Kidney (tissue), 13 donors: ENCODE measurements at regions not wholly inside any gene's neighbourhood (a gene's known extent, or its start where the extent isn't known, plus 50 kb on each side); places are given as distances from the start of the nearest gene placed in this dataset.

ENCODE experiments used
- DNase-seq, 5 donors: peaks; one replicate each; pipeline ENCODE4 v3.0.0-alpha.2; 2013 to 2020
- FAIRE-seq: peaks from 2 replicates; lab custom pipeline; 2012; peaks lifted over from hg19 to GRCh38; lab: Jason Lieb, UNC
- H3K27ac ChIP-seq, 2 donors: one replicate each; pipeline ENCODE4 v1.7.0; 2013; ENCODE audit warnings: low read depth in 2 of 2, low read length in 2 of 2, inconsistent platforms in 1 of 2
- H3K27me3 ChIP-seq: one replicate; pipeline ENCODE4 v1.7.1; 2013; ENCODE audit warnings: low read length, inconsistent platforms; ENCODE audit not compliant: control insufficient read depth, insufficient read depth
- H3K36me3 ChIP-seq, 3 donors: one replicate each; pipeline versions ENCODE4 v1.7.0 to v1.7.1; 2013; ENCODE audit warnings: low read length in 3 of 3, control low read depth in 1 of 3, inconsistent platforms in 1 of 3; ENCODE audit not compliant: insufficient read depth in 3 of 3, control insufficient read depth in 2 of 3
- H3K4me1 ChIP-seq, 3 donors: one replicate each; pipeline versions ENCODE4 v1.7.0 to v1.7.1; 2013; ENCODE audit warnings: low read length in 3 of 3, inconsistent platforms in 1 of 3, low read depth in 1 of 3; ENCODE audit not compliant: control insufficient read depth in 2 of 3, insufficient read depth in 2 of 3
- H3K4me3 ChIP-seq, 3 donors: one replicate each; pipeline versions ENCODE4 v1.7.0 to v1.8.1; 2013; ENCODE audit warnings: low read length in 3 of 3, control low read depth in 1 of 3, inconsistent platforms in 1 of 3
- H3K9ac ChIP-seq, 3 donors: one replicate each; pipeline versions ENCODE4 v1.7.0 to v1.7.1; 2013; ENCODE audit warnings: low read length in 3 of 3, control low read depth in 1 of 3, inconsistent platforms in 1 of 3
- H3K9me3 ChIP-seq, 3 donors: one replicate each; pipeline versions ENCODE4 v1.7.0 to v1.7.1; 2013; ENCODE audit warnings: low read length in 3 of 3, control low read depth in 1 of 3, inconsistent platforms in 1 of 3; ENCODE audit not compliant: control insufficient read depth in 2 of 3, insufficient read depth in 1 of 3
- CTCF ChIP-seq: IDR thresholded peaks from 3 replicates; pipeline ENCODE4 v1.5.1; 2012; ENCODE audit warnings: mild to moderate bottlenecking, moderate library complexity, borderline replicate concordance; ENCODE audit not compliant: insufficient read depth; ENCODE audit errors: extremely low read depth
- intact Hi-C: fragments of 100-400 bp; cut with DNase I; formaldehyde crosslinking; loops from one replicate; pipeline ENCODE4 v1.11.1; 2022
- donor health status: control.
- donor health status: control.
- donor health status: control.
- donor health status: control.
- donor health status: control.
- donor health status: DM: yes; HTN: yes; CAD: no.
- donor health status: Normal renal cell carcinoma (clear cell type).

- intact Hi-C loops: no loop called here
- no peak for TF ChIP-seq CTCF
These were observed 105.0 kb downstream of the PDCL3 start for GRCh38 chr2:100667801-100668200.

GRCh38 chr2:100670232-100670631 is 107.4 kb downstream of the PDCL3 start:
- Histone ChIP-seq H3K27ac (no peak overlapping the region), H3K36me3 (no peaks in the 10 kb centered on the region), H3K9ac (no peak overlapping the region), H3K27me3 (no peaks in the 10 kb centered on the region), H3K4me3 (no peak overlapping the region), H3K9me3 (no peaks in the 10 kb centered on the region), H3K4me1 (no peaks in the 10 kb centered on the region)
- no peak for TF ChIP-seq CTCF
- FAIRE-seq: no peak
- DNase-seq: no peak
- intact Hi-C loops: no loop called here

More at GRCh38 chr2:100667801-100668200, 105.0 kb downstream of the PDCL3 start:
- Histone ChIP-seq H3K9me3 (no peaks in the 10 kb centered on the region), H3K27me3 (no peaks in the 10 kb centered on the region), H3K4me1 (no peaks in the 10 kb centered on the region), H3K9ac (no peak overlapping the region), H3K36me3 (no peaks in the 10 kb centered on the region), H3K4me3 (no peak overlapping the region), H3K27ac (no peak overlapping the region)
- DNase-seq (no peak), FAIRE-seq (no peak)

- Histone ChIP-seq H3K27ac (no peak overlapping the region), H3K9ac (no peak overlapping the region), H3K27me3 (no peaks in the 10 kb centered on the region), H3K36me3 (no peaks in the 10 kb centered on the region), H3K4me1 (no peaks in the 10 kb centered on the region), H3K9me3 (no peaks in the 10 kb centered on the region), H3K4me3 (no peak overlapping the region)
- DNase-seq (no peak), FAIRE-seq (no peak)
- intact Hi-C loops: no loop called here
- TF ChIP-seq CTCF: no peak
These were observed 110.3 kb downstream of the PDCL3 start for GRCh38 chr2:100673115-100673514.
